ENCODE measurements at regions not wholly inside any gene's neighbourhood (a gene's known extent, or its start where the extent isn't known, plus 50 kb on each side); places are given as distances from the start of the nearest gene placed in this dataset.

GRCh38 chr5:6236858-6237481 is 141.4 kb downstream of the MED10 start:
- TF ChIP-seq EP300 (IDR thresholded peaks at IDR 0.05) (no peak), POLR2A (IDR thresholded peaks at IDR 0.05) (no peak), CTCF (IDR thresholded peaks at IDR 0.05) (no peak), POLR2AphosphoS5 (IDR thresholded peaks at IDR 0.05) (no peak)

All from sigmoid colon (tissue), 4 donors.